GM12878 (cell line): ENCODE measurements at regions not wholly inside any gene's neighbourhood (a gene's known extent, or its start where the extent isn't known, plus 50 kb on each side); places are given as distances from the start of the nearest gene placed in this dataset.

Experiments
- ATAC-seq: fragments of 200-7000 bp; cut with Tn5 transposase; 3 replicates; pipeline ENCODE4 v1.9.1; 2020; ENCODE audit warnings: mild to moderate bottlenecking, moderate library complexity
- BruUV-seq: library from RNA; stranded (reverse); fragments of 400-500 nt; replicated peaks from 2 replicates; lab custom pipeline; 2021; lab: Mats Ljungman, UMichigan
- CTCF ChIA-PET: fragments of 300-600 bp; sonication (Branson Sonifier 250); formaldehyde crosslinking; extraction: SDS; loops from one replicate; lab custom pipeline; 2021; ENCODE audit warnings: inconsistent platforms; lab: Yijun Ruan, JAX
- POLR2A ChIA-PET: fragments of 350-600 bp; formaldehyde crosslinking; extraction: SDS; loops from one replicate; lab custom pipeline; 2021; ENCODE audit warnings: inconsistent platforms; lab: Charles Lee
- RAD21 ChIA-PET: fragments of 300-600 bp; sonication (Branson Sonifier 250); formaldehyde crosslinking; loops from one replicate; lab custom pipeline; 2023; ENCODE audit warnings: antibody characterized with exemption; ENCODE audit not compliant: unreplicated experiment; lab: Charles Lee
- SMC1A ChIA-PET: fragments of 300-600 bp; sonication (Branson Sonifier 250); formaldehyde crosslinking; loops from one replicate; lab custom pipeline; 2023; ENCODE audit not compliant: unreplicated experiment, uncharacterized antibody; lab: Charles Lee
- DNase-seq: peaks from one replicate; pipeline ENCODE4 v3.0.0-alpha.2; 2011; ENCODE audit warnings: low read depth, low spot score
- FAIRE-seq: peaks from 3 replicates; lab custom pipeline; 2011; peaks lifted over from hg19 to GRCh38; lab: Jason Lieb, UNC
- H2AFZ ChIP-seq: 2 replicates; pipeline ENCODE4 v1.6.0; 2011; ENCODE audit warnings: low read depth, low read length, control low read depth; ENCODE audit not compliant: control insufficient read depth
- H3K27ac ChIP-seq: 2 replicates; pipeline ENCODE4 v1.5.1; 2011; ENCODE audit warnings: control low read depth; ENCODE audit not compliant: control insufficient read depth, insufficient read depth
- H3K27me3 ChIP-seq, 2 experiments: replicated peaks in 1 of 2; 2 replicates each; pipeline versions ENCODE4 v1.6.0 to v1.6.1; 2011; ENCODE audit warnings: low read length in 1 of 2; ENCODE audit not compliant: control insufficient read depth in 2 of 2, insufficient read depth in 2 of 2
- H3K36me3 ChIP-seq, 2 experiments: 2 replicates each; pipeline ENCODE4 v1.5.1; 2011; ENCODE audit warnings: low read length in 1 of 2; ENCODE audit not compliant: control insufficient read depth in 2 of 2, insufficient read depth in 2 of 2
- H3K4me1 ChIP-seq: 2 replicates; pipeline ENCODE4 v1.6.1; 2011; ENCODE audit warnings: mild to moderate bottlenecking, low read length, moderate library complexity, mixed read lengths; ENCODE audit not compliant: control insufficient read depth, insufficient read depth
- H3K4me2 ChIP-seq: 2 replicates; pipeline ENCODE4 v1.6.0; 2011; ENCODE audit warnings: control low read depth; ENCODE audit not compliant: control insufficient read depth, insufficient read depth
- H3K4me3 ChIP-seq: fragments of 200-600 bp; sonication (generic); 2 replicates; pipeline ENCODE4 v1.5.1; 2016
- H3K79me2 ChIP-seq: 2 replicates; pipeline ENCODE4 v1.6.0; 2011; ENCODE audit warnings: low read length; ENCODE audit not compliant: control insufficient read depth, insufficient read depth
- H3K9ac ChIP-seq: 2 replicates; pipeline ENCODE4 v1.8.0; 2011; ENCODE audit warnings: low read length, control low read depth, mixed read lengths; ENCODE audit not compliant: control insufficient read depth, insufficient read depth
- H3K9me3 ChIP-seq: replicated peaks from 3 replicates; pipeline ENCODE4 v1.5.1; 2011; ENCODE audit warnings: mild to moderate bottlenecking, low read length; ENCODE audit not compliant: control insufficient read depth, insufficient read depth
- H4K20me1 ChIP-seq: 2 replicates; pipeline ENCODE4 v1.6.0; 2011; ENCODE audit not compliant: control insufficient read depth, insufficient read depth
- CREB1 ChIP-seq: IDR thresholded peaks from 2 replicates; pipeline ENCODE4 v1.6.1; 2012; ENCODE audit warnings: low read depth, mild to moderate bottlenecking, inconsistent platforms
- EGR1 ChIP-seq, 2 experiments: IDR thresholded peaks; 1 replicate in 1 of 2; 2 replicates in 1 of 2; pipeline ENCODE4 v1.6.1; 2011 to 2012; ENCODE audit warnings: low read depth in 2 of 2, low read length in 2 of 2, borderline replicate concordance in 1 of 2, mild to moderate bottlenecking in 1 of 2, moderate library complexity in 1 of 2
- FOS ChIP-seq: IDR thresholded peaks from 3 replicates; pipeline ENCODE4 v1.6.1; 2011; ENCODE audit warnings: borderline replicate concordance; ENCODE audit not compliant: insufficient read length; ENCODE audit errors: extremely low read depth
- KLF5 ChIP-seq: fragments of 450-650 bp; IDR thresholded peaks from 2 replicates; pipeline ENCODE4 v1.6.1; 2014; ENCODE audit warnings: mild to moderate bottlenecking; ENCODE audit not compliant: partially characterized antibody
- MEF2A ChIP-seq: IDR thresholded peaks from 2 replicates; pipeline ENCODE4 v1.6.1; 2011; ENCODE audit warnings: low read depth, mild to moderate bottlenecking, low read length, moderate library complexity; ENCODE audit not compliant: insufficient read depth
- MEF2B ChIP-seq: fragments of 450-650 bp; IDR thresholded peaks from 2 replicates; pipeline ENCODE4 v1.6.1; 2018; ENCODE audit warnings: mild to moderate bottlenecking, moderate library complexity; ENCODE audit not compliant: partially characterized antibody, poor library complexity, severe bottlenecking
- POLR2AphosphoS5 ChIP-seq: IDR thresholded peaks from 2 replicates; pipeline ENCODE4 v1.6.1; 2011; ENCODE audit warnings: mild to moderate bottlenecking, low read length, inconsistent platforms
- SREBF1 ChIP-seq: IDR thresholded peaks from 2 replicates; pipeline ENCODE4 v1.6.1; 2012; ENCODE audit warnings: mild to moderate bottlenecking, low read length
- TCF7 ChIP-seq: IDR thresholded peaks from 2 replicates; pipeline ENCODE4 v1.6.1; 2014; ENCODE audit warnings: antibody characterized with exemption, borderline replicate concordance
- ZNF274 ChIP-seq: IDR thresholded peaks from one replicate; pipeline ENCODE4 v1.8.0; 2011; ENCODE audit not compliant: insufficient read length, insufficient read depth
- ZNF622 ChIP-seq: fragments of 450-650 bp; IDR thresholded peaks from 2 replicates; pipeline ENCODE4 v1.6.1; 2017; ENCODE audit warnings: mild to moderate bottlenecking, inconsistent platforms
- WGBS: methylation state at CpG from one replicate; pipeline ENCODE4 v1.1.6; 2016; ENCODE audit warnings: low lambda C conversion rate; ENCODE audit not compliant: insufficient replicate concordance, insufficient coverage; ENCODE audit errors: missing lambda C conversion rate; 5-methylcytosine and 5-hydroxymethylcytosine counted together
- in situ Hi-C: fragments of 300-500 bp; cut with MboI; formaldehyde crosslinking; loops from 9 replicates; pipeline ENCODE4 v1.14.3; 2018; ENCODE audit warnings: mixed read lengths
- intact Hi-C: fragments of 100-400 bp; cut with micrococcal nuclease; formaldehyde crosslinking; loops from one replicate; pipeline ENCODE4 v1.14.2; 2022; ENCODE audit not compliant: unreplicated experiment
- TF ChIP-seq, protein P1 (sequence below): IDR thresholded peaks from 2 replicates; pipeline ENCODE4 v1.6.1; 2011; ENCODE audit warnings: low read depth, low read length, improper control_type of control experiment, borderline replicate concordance
- TF ChIP-seq, protein P2 (sequence below): IDR thresholded peaks from 2 replicates; pipeline ENCODE4 v1.6.1; 2012; ENCODE audit warnings: low read depth, low read length, improper control_type of control experiment
- TF ChIP-seq, protein P3 (sequence below): fragments of 450-650 bp; IDR thresholded peaks from 2 replicates; pipeline ENCODE4 v1.6.1; 2017; ENCODE audit warnings: mild to moderate bottlenecking, low read depth, inconsistent platforms; ENCODE audit not compliant: poor library complexity, severe bottlenecking

DNA sequence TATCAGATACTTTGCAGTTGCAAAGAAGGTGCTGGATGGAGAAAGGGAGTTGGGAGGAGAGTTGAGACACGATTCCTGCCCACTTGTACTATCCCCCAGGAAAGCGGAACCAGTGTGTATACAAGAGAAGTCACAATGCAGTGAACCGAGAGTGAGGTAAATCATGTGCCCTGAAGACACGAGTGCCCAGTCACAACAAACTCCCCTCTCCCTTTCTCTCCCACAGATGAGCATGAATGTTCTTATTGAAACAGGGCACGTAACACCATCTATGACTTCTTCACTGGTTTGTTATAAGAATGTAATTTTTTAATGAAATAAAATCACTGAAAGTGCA lies 155.7 kb downstream of the IRS1 start:
- POLR2A ChIA-PET = no interaction called here
- no peak for ATAC-seq
- in situ Hi-C loops = no loop called here

More for the DNA sequence above, 155.7 kb downstream of the IRS1 start:
- Histone ChIP-seq H3K36me3 (no peaks in the 10 kb centered on the region), H3K9ac (no peak overlapping the region), H3K27ac (no peak overlapping the region), H3K4me2 (no peak overlapping the region), H3K4me3 (no peak overlapping the region), H3K27me3 (no peaks in the 10 kb centered on the region; a peak in 1 of 4 replicates), H3K79me2 (no peaks in the 10 kb centered on the region), H3K4me1 (no peaks in the 10 kb centered on the region), H3K9me3 (no peaks in the 10 kb centered on the region), H4K20me1 (no peaks in the 10 kb centered on the region), H2AFZ (no peak overlapping the region)
- FAIRE-seq = no peak
- no peak for DNase-seq
- WGBS = 9% methylated on average over 5 of the region's 5 CpGs
- intact Hi-C loops = no loop called here
- ChIA-PET RAD21 (no interaction called here), CTCF (no interaction called here), SMC1A (no interaction called here)
- no TSS peak for BruUV-seq
- TF ChIP-seq ZNF622 (no peak), CREB1 (no peak), POLR2AphosphoS5 (no peak), KLF5 (no peak), TCF7 (no peak), ZNF274 (no peak), MEF2A (no peak), SREBF1 (no peak), MEF2B (no peak), EGR1 (IDR thresholded peaks at IDR 0.05; ENCODE audit: borderline replicate concordance in 1 of 2, low read depth in 2 of 2, low read length in 2 of 2) (no peak), FOS (no peak)
- TF ChIP-seq, protein P1, sequence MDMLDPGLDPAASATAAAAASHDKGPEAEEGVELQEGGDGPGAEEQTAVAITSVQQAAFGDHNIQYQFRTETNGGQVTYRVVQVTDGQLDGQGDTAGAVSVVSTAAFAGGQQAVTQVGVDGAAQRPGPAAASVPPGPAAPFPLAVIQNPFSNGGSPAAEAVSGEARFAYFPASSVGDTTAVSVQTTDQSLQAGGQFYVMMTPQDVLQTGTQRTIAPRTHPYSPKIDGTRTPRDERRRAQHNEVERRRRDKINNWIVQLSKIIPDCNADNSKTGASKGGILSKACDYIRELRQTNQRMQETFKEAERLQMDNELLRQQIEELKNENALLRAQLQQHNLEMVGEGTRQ = no peak
- TF ChIP-seq, protein P2, sequence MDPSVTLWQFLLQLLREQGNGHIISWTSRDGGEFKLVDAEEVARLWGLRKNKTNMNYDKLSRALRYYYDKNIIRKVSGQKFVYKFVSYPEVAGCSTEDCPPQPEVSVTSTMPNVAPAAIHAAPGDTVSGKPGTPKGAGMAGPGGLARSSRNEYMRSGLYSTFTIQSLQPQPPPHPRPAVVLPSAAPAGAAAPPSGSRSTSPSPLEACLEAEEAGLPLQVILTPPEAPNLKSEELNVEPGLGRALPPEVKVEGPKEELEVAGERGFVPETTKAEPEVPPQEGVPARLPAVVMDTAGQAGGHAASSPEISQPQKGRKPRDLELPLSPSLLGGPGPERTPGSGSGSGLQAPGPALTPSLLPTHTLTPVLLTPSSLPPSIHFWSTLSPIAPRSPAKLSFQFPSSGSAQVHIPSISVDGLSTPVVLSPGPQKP = no peak
- TF ChIP-seq, protein P3, sequence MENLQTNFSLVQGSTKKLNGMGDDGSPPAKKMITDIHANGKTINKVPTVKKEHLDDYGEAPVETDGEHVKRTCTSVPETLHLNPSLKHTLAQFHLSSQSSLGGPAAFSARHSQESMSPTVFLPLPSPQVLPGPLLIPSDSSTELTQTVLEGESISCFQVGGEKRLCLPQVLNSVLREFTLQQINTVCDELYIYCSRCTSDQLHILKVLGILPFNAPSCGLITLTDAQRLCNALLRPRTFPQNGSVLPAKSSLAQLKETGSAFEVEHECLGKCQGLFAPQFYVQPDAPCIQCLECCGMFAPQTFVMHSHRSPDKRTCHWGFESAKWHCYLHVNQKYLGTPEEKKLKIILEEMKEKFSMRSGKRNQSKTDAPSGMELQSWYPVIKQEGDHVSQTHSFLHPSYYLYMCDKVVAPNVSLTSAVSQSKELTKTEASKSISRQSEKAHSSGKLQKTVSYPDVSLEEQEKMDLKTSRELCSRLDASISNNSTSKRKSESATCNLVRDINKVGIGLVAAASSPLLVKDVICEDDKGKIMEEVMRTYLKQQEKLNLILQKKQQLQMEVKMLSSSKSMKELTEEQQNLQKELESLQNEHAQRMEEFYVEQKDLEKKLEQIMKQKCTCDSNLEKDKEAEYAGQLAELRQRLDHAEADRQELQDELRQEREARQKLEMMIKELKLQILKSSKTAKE = no peak
